Dermis microvascular lymphatic vessel endothelial cell (primary cell): ENCODE measurements at regions not wholly inside any gene's neighbourhood (a gene's known extent, or its start where the extent isn't known, plus 50 kb on each side); places are given as distances from the start of the nearest gene placed in this dataset.

ENCODE experiments used
- DNase-seq, 2 donors: peaks; one replicate each; pipeline versions ENCODE4 v3.0.0 to v3.0.0-alpha.2; 2010; ENCODE audit warnings: low read depth in 2 of 2

DNA sequence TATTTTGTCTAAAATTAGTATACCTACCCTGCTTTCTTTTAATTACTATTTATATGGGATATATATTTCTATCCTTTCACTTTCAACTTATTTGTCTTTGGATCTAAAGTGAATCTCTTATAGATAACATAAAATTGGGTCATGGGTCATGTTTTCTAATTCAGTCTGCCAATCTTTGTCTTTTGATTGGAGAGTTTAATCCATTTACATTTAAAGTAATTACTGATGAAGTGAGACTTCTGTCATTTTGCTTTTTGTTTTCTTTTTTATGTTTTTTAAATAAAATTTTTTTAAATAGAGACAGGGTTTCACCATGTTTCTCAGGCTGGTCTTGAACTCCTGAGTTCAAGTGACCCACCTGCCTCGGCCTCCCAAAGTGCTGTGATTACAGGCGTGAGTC is 50.5 kb upstream of the PRDM1 start:
- no peak for DNase-seq

DNA sequence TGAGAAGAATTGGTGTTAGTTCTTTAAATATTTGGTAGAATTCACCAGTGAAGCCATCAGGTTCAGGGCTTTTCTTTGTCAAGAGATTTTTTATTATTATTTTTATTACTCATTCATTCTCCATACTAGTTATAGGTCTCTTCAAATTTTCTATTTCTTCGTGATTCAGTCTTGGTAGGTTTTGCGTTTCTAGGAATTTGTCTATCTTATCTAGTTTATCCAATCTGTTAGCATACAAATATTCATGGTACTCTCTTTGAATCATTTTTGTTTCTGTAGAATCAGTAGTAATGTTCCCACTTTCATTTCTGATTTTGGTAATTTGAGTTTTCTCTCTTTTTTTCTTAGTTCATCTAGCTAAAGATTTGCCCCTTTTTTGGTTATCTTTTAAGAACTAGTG is 52.3 kb upstream of the PRDM1 start:
- DNase-seq, result no peak

DNA sequence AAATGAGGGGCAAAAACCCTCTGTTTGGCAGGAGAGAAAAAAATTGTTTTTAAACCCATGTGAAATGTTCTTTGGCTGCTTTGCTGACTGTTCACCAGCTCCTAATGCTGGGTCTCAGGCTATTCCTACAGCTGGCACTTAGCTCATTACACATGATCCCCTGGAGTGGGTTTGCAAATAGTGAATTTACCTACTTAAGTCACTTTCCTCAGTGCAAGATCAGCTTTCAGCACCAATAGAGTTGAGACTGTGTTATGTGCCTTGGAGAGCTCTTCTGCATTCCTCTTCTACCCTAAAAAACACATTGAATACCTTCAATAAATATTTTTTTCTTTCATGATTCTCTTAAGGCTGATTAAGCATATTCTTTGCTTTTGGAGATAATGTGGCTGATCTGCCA is 58.4 kb upstream of the PRDM1 start:
- DNase-seq, result no peak

DNA sequence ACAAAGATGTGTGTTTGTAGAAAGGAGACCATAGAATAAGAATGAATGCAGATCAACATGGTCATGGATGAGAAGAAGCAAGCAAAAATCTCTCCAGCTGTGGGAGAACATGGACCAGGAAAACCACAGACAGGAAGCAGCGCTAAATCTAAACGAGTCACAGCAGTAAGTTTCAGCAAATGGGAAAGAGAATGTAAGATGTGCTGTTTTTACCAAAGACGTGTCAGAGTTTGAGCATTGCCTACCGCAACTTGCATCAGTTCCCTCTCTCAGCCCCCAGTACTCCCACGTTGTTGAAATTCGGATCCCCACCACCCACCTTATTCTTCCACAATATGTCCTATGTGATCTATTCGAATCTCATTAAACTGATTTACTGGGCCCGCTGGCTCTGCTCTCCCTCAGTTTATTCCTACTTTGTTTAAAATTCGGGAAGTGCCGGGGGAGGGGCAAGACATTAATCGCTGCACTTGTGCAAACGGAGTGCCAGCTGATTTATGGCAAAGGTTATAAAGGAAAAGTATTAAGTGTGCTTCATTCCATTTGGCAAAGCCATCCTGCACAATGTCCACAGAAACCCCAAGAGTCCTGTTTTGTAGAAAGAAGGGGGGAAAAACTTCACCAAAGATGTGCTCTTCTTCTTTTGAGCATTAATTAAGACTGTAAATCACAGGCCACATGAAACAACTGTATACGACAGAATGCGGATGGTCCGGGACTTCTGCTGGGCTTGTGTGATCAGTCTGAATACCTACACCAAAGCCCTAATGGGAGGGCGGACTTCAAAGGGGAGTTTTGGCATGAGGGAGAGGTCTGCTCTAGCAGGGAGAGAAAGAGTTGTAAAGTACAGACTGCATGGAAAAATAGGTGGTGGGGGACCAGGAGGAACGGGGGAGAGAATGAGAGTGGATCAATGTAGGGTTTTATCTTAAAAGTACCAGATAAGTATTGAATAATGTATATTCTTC is 59.1 kb upstream of the PRDM1 start:
- DNase-seq, result no peak

DNA sequence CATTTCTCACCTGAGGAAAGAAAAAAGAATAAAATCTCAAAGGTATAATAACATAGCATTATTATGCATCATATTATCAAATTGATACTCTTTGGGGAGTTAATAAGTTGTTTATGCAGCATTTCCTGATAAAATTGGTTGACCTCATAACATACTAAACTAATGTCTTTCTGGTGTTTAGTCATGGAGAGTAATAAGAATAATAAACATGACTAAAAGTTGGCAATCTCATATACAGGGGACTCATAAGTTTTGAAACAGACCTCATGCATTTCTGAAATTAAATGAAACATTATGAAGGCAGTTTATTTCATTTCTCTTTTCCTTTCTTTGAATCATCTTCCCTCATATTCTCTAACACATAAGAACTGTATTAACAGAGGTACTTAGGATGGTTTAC is 60.5 kb upstream of the PRDM1 start:
- DNase-seq, result no peak

DNA sequence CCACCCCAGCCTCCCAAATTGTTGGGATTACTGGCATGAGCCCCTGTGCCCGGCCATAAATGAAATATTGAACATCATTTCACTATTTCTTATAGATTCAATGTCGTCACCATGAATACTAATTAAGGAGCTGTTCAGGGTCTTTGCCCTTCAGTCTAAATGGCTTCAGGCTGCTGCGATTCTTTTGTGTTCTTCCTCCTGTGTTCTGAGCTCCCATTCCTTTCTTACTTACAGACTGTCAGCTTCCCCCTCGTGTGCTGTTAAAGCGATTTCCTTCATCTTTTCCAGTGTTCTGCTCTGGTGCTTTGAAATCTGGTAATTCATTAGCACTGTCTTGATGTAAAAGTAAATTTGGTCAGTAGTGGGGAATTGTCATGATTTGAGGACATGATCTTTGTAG is 63.3 kb upstream of the PRDM1 start:
- no peak for DNase-seq

DNA sequence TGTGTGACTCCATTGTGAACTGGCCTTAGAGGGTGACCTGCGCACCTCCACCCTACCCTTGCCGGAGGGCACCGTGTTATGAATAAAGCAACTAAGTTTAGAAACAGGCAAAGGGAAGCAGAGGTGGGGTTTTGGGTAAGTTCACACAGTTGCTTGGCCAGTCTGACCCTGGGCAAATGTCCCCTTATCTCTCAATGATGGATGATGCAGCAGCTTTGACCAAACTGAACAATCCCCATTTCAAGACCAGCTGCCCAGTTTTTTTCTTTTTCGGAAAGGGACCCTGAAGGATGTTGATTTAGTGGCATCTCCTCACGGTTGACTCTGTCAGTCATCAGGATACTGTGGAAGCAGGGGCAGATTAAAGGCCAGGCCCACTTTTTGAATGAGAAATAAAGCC is 68.7 kb upstream of the PRDM1 start:
- DNase-seq, result no peak

DNA sequence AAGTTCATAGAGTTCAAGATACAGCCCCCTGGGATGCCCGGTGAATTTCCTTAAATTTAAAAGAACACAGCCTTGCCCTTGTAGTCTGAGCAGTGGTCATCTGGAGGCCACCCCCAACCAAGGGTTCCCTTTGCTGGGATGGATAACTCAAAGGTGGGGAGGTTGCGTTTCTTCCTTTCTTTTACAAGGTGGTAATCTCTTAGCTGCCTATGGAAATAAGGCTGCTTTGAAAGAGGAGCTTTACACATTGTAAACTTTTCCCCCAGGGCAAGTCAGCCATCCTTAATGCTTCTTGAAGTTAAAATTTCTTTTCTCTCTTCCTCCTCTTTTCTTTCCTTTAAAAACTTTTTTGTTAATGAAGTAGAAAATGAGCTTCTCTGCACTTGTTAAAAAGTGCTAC is 71.2 kb upstream of the PRDM1 start:
- no peak for DNase-seq

DNA sequence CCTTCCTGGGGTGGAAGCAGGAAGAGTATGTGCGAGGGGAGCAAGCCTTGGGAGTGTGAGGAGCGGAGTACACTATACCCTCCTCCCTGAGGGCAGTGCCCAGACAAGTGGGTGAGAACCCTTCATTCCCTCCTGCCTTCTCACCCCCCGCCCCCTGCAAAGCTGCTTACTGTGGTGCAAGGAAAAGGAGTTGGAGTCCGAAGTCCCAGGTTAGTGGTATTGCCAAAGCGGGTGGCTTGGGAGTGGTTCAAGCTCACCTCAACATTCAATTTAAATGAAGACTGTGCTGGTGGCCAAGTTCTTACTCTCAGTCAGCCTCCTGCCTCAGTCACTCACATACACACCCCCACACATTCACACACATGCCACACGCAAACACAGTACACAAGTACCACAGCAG is 74.7 kb upstream of the PRDM1 start:
- DNase-seq, result no peak

DNA sequence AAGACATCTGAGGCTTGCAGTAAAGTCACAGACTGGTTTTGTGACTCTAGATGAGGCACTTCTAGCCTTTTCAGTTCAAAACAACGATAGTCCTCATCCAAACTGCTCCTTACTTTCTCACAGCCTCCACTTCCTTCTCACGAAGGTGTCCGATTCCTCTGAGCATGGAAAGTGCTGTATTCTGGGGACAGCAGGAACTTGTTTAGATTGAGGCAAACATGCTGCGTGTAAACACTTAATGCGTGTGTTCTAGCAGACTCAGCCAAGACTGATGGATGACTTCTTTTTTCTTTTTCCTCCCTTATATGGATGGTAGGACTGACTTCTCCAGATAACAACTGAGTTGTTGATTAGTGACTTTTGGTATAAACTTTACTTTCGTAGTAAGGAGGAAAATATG is 80.2 kb upstream of the PRDM1 start:
- DNase-seq, result no peak

DNA sequence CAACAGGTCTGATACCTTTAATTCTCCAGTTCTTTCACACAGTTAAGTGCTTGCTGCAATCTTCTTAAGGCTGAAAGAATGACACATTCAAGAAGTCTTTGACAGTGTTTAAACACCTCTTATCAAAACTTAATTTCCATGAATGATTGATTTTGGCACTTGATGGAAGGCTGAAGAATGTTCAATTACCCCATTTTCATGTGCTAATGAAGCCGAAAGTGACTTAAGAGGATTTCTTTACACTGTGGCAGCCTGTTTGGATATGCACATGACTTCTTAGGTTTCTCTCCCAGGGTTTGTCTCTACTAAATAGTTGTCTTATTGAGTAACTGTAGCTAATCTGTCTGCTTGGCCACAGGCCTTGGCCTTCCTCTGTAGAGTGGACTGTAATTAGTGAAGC is 81.1 kb upstream of the PRDM1 start:
- DNase-seq, result no peak

DNA sequence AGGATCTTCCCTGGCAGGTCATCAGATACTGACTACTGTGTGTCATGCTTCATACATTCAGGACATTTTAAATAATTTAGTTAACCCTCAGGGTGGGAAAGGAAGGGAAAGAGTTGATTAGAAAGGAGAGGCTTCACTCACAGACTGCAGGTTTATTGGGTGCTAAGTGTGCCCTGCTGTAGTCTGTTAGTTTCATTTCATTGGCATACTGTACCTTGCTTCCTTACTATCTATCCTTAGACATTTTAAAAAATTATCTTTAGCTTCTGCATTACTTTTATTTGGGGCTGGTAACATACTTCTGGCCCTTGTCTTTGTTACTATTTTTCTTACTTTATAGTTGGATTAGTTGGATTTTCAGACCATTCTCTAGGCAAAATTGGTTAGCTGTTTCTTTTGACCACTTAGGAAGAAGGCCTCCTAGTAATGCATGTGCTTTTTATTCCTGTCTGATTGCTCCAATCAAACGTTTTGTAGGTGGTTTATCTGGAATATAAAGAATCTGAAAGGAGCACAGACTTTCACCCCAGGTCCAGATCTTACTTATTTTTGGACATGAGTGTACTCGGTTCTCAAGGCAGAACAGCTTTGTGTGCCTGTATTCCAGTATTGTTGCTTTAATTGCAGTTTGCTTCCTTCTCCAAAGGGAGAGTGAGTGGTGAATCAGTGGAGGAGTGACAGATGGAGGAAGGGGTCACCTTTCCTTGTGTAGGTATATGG is 82.7 kb upstream of the PRDM1 start:
- DNase-seq, result no peak

DNA sequence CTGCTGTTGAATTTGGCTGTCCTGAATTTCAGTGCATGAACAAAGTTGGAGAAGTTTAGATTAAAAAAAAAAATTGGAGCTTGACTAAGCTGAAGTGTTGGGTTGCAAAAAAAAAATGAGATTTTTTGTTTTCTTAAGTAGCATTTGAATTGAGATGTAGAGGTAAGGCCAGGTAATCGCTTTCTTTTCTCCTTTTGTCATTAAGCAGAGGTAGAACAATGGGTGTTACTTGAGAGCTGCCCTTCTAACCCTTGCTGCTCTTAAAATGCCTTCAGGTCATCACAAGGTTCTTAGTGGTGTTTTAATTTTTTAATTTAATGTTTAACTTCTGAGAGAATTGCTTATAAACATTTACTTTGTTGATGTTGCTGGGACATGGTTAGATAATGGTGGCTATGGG is 84.1 kb upstream of the PRDM1 start:
- no peak for DNase-seq

DNA sequence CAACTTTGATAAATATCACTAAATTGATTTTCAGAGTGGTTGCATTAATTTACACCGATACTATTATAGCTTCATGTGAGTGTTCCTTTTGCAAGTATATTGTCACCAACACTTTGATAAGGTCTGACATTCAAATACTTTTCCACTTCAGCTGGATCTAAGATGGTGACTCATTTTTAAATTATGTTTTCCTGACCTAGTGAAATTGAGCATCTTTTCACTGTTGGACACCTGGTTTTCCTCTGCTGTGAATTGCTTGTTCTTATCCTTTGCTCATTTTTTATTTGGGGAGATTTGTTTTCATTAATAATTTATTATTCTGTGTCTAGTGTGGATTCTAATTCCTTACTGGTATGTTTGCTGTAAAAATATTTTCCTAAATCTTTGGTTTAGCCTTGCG is 85.2 kb upstream of the PRDM1 start:
- DNase-seq, result no peak

DNA sequence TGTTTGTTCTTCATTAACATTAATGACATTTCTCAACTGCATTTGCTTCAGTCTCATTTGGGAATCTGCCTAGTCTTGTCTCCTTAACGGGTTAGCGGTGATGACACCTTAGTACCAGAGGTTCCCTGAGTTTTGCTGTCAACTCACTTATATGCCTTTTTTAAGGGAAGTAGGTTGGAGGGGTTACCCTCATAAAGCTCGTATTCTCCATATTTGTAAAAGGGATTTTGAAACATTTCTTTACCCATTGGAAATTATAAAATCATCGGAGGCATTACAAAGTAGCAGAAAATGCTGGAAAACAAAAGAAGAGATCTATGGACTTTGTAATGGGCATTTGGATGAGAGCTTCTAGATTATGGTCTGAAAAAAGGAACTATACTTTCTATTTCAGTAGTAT is 88.7 kb upstream of the PRDM1 start:
- no peak for DNase-seq

DNA sequence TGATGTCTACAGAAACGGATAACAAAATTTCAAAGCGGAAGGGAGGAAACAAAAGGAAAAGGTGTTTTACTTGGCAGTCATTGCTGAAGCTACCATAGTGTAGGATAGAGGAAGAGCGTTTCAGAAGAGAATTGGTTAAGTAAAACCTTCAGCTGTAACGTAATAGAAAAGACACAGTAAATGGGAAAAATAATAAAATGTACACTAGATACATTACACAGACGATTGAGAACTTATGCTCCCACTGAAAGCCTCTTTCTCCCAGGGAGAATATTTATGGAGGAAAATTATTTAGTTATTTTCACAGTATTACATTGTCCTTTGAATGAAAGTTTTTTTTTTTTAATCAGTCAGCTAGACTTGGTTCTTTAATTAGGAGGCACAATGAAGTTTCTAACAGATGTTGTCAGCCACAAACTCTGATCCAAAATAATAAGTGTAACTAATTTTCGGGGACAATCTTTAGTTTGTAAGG is 90.7 kb upstream of the PRDM1 start:
- no peak for DNase-seq

DNA sequence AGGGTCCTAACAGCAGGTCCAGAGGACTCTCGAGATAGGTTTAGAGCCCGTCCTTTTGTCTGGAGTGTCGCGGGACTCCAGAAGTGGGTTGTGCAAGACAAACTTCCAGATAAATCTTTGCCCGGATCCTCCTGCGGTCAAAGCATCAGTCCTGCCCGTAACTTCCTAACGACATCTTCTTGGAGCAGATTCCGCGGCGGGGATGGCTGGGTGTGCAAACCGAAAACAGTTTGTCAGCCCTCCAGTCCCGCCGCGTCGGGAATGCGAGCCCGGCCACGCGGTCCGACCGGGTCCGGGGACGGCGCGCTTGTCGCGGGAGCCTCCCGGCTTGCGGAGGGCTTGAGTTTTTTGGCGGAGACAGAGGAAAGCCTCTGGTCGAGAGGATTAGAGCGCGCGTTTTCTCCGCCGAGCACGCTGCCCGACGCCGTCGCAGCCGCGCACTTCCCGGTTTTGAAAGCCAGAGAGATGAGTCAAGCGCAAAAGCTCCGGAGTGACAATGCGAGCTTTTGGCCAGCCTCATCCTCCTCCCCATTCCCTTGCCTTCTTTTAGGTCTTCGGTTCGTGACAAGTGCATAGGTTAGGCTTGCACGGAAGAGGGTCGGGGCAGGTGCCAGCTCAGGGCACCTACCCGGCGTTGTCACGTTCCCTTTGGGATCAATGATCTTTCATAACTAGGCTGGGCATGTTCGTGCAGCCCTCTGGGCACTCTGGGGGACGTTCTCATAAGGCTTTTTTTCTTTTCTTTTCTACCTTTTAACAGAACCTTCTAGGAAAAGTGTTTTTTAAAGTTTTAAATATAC is 91.3 kb upstream of the PRDM1 start:
- DNase-seq, result peak in 1 of 2 donors; percentile 34

DNA sequence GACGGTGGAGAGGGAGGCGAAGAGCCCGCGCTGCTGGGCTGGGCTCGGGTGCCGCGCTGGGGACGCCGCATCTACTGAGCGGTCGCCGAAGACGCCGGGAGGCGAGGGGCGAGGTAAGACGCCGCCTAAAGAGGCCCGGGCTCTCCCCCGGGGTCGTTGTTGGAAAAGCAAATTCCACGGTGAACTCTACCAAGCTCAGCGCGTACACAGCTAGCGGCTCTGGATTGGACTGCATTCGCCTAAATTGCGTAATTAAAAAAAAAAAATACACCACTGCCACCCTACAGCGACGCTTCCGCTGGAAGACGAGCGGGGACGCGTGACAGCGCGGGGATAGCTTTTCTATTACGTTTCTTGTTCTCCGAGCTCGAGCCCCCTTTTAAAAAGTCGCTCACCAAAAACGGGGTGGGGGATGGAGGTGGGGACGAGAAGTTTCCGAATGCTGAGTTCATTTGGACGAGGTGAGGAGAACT is 92.0 kb upstream of the PRDM1 start:
- DNase-seq, result peak in 1 of 2 donors; percentile 6

DNA sequence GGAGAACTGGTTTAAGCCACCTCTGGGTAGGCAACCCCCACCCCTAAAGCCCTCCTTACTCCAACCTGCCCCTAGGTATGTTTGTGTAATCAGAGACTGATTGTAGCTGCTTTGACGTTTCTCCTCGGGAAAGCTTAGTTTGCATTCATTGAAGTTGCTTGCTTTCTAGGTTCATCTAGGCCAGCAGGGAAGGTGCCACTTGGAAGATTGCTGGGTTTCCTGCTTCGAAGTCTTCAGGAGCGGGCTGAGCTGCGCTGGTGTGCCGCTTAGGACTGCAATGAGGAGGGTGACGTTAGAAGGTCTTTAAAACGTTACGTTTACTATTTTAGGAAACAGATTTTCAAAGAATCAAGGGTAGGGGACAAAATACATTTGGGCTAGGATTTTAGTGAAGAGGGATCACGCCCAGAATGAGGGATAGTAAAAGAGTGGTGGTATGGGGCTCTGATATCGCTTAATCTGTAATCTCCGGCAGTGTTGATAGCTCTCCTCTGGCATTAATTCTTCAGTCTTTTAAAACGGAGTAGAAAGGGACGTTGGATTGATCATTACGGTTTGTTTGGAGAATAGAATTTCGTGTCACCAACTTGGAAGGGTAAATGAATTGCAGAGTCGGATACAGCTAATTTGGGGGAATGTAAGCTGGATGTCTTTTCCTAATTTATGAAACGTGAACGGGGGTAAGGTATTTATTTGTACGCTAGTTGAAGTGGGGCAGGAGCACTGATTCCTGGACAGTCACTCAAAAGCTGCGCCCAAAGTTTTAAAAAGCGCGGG is 92.6 kb upstream of the PRDM1 start:
- DNase-seq, result no peak

DNA sequence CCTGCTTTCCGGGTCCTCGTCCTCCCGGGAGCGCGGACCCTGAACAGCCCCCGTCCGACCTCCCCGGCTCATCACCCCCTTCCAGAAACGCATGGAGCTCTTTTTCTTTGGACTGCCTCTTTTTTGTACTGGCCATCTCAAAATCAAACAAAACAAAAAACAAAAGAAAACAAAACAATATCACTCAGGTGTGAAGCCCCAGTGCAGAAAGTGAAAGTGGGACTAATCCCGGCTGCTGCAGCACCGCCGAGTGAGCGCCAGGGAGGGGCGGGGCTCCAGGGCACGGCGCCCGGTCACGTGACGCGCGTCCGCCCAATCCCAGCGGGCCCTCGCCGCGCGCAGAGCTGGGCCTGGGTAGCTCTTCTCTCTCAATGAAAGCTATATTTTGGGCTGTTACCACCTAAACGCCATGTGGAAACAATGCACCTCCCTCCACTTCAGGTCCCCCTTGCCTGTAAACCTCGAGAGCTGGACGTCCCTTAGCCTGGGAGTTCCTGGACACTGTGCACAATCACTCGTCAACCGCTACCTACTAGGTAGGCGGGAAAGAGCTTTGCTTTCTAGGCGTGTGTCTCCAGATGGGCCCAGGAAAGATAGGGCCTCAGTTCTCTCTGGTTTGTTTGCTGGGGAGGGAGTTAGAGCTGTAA is 93.7 kb upstream of the PRDM1 start:
- peak; percentile 36 to 76 for DNase-seq
